Natural killer cell treated with Interleukin-12 subunit alpha and Interleukin-12 subunit beta and Interleukin-15 and Interleukin-18, amount 100 ng/mL, for 72 hours (primary cell): ENCODE measurements at regions not wholly inside any gene's neighbourhood (a gene's known extent, or its start where the extent isn't known, plus 50 kb on each side); places are given as distances from the start of the nearest gene placed in this dataset.
"Not testable (repeated sequence)": the region's sequence is repeated elsewhere in the genome, so short reads cannot be mapped to it uniquely, and the experiment has no call there.

Experiments
- ATAC-seq, 2 donors: fragments of 150-1000 bp; cut with Tn5 transposase in 1 of 2; sonication (Bioruptor Pico), chemical (Tn5 transposase) in 1 of 2; 2 replicates each; pipeline ENCODE4 v1.10.0; 2021
- DNase-seq: peaks from one replicate; pipeline ENCODE4 v3.0.0; 2022; ENCODE audit warnings: low spot score
- H3K27ac Mint-ChIP-seq, 2 donors: 1 replicate in 1 of 2; 2 replicates in 1 of 2; pipeline ENCODE4 v1.8.0; 2022; ENCODE audit warnings: mixed read lengths in 2 of 2, mild to moderate bottlenecking in 1 of 2, moderate library complexity in 1 of 2
- H3K27me3 Mint-ChIP-seq, 2 donors: 1 replicate in 1 of 2; 2 replicates in 1 of 2; pipeline ENCODE4 v1.8.0; 2022; ENCODE audit warnings: mixed read lengths in 2 of 2
- H3K36me3 Mint-ChIP-seq: one replicate; pipeline ENCODE4 v1.8.0; 2022; ENCODE audit warnings: mixed read lengths
- H3K4me1 Mint-ChIP-seq, 2 donors: 1 replicate in 1 of 2; 2 replicates in 1 of 2; pipeline ENCODE4 v1.8.0; 2022; ENCODE audit warnings: low read depth in 2 of 2, mixed read lengths in 2 of 2, mild to moderate bottlenecking in 1 of 2
- H3K4me3 Mint-ChIP-seq: one replicate; pipeline ENCODE4 v1.8.0; 2022; ENCODE audit warnings: mixed read lengths
- H3K9me3 Mint-ChIP-seq: 2 replicates; pipeline ENCODE4 v1.8.0; 2022; ENCODE audit warnings: mixed read lengths

- H3K4me1 Mint-ChIP-seq, H3K27ac Mint-ChIP-seq: not testable (repeated sequence)
- H3K27me3 Mint-ChIP-seq, result peaks cover 11 to 14% of the 10 kb centered on the region in 2 donors
These were observed 56.7 kb upstream of the SULF2 start for GRCh38 chr20:47842004-47842403.

DNA sequence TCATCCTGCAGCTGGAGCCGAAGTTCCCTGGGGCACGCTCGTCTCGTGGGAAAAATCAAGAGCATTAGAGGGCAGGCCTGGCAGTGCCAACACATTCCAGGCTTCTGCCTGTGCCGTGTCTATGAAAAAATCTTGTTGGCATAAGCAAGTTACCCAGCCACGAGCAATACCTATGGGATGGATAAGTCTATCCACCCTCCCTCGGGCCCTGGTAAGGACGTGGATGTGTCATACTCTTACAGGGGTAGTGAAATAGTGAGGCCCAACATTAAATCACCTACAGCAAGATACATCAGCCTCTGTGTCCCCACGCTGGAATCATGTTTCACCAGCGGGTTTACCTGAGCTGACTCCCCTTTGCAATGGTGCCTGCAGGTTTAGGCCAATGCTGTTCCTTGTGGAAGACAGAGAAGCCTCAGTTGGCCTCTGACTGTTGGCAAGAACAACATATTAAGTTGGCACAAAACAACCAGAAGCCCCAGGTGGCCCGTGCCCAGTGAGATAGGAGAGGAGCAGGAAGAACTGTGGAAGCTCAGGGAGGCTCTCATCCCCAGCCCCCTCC is 51.1 kb upstream of the SULF2 start:
- not testable (repeated sequence) for DNase-seq, H3K4me3 Mint-ChIP-seq, H3K9me3 Mint-ChIP-seq, ATAC-seq, H3K27me3 Mint-ChIP-seq, H3K27ac Mint-ChIP-seq, H3K36me3 Mint-ChIP-seq, H3K4me1 Mint-ChIP-seq

More at GRCh38 chr20:47842004-47842403, 56.7 kb upstream of the SULF2 start:
- not testable (repeated sequence) for H3K4me3 Mint-ChIP-seq, H3K36me3 Mint-ChIP-seq, DNase-seq, ATAC-seq, H3K9me3 Mint-ChIP-seq
